ENCODE measurements at regions not wholly inside any gene's neighbourhood (a gene's known extent, or its start where the extent isn't known, plus 50 kb on each side); places are given as distances from the start of the nearest gene placed in this dataset.

DNA sequence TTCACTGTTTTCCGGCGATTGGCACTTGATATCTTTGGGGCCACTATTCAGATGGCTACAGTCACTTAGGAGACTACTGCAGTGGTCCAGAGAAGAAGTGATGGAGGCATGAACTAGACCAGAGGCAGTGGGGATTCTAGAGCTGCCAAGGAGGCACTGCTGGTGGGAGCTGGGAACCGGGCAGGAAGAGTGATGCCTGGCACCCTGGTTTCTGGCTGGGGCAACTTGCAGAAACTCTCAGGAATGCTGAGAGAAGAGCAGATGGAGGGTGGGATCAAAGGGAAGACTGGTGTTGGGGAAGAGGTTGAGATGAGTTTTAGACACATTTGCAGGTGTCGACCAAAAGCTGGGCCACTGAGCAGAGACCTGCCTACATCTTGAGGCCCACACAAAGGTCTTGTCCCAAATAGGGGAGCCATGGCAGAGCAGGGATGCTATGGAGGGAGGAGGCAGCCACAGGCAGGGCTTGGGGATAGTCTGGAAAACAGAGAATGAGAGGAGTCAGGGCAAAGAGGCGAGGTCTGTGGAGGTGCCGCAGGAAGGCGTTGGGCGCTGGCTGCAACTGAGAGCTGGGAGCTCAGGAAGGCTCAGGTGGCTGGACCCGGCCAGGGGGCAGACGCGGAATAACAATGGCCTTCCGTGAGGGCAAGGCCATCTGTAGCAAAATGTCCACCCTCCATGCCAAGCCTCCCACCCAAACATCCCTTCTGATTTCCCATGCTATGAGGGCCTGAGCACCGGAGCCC, 118.9 kb downstream of the TOMM20 start:
- DNase-seq, result no peak

DNA sequence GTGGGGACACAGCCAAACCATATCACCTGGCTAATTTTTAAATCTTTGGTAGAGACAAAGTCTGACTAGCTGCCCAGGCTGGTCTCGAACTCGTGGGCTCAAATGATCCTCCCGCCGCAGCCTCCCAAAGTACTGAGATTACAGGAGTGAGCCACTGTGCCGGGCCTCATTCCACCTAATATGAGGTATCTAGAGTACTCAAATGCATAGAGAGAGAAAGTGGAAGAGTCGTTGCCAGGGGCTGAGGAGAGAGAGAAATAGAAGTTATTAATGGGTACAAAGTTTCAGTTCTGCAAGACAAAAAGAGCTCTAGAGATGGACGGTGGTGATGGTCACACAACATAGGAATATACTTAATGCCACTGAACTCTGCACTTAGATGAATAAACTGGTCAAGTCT, 119.6 kb downstream of the TOMM20 start:
- DNase-seq, result no peak

DNA sequence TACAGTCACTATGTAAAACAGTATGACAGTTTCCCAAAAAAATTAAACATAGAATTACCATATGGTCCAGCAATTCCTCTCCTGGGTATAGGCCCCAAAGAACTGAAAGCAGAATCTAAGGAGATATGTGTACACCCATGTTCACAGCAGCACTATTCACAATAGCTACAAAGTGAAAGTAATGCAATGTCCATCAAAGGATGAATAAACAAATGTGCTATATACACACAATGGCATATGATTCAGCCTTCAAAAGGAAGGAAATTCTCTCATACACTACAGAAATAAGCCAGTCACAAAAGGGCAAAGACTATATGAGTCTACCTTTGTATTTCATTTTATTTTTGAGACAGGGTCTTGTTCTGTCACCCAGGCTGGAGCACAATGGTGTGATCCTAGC, 120.4 kb downstream of the TOMM20 start:
- no peak for DNase-seq

DNA sequence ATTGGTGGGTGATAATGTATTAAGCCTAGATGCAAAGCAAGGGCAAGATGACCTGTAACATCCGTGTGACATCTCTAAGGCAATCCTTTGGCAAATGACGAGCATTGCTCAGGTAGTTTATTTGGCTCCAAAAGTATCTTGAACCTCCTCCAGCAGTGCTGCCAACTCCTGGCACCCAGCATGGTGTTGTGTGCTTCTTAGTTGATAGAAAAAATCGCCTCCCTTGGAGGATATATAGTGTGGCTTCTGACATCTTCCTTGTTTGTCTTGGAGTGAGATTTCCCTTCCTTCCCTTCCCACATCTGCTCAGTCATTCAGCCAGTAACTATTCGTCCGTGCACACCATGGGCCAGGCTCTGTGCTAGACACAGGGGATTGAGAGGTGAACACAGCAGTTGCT, 121.8 kb downstream of the TOMM20 start:
- DNase-seq, result no peak

DNA sequence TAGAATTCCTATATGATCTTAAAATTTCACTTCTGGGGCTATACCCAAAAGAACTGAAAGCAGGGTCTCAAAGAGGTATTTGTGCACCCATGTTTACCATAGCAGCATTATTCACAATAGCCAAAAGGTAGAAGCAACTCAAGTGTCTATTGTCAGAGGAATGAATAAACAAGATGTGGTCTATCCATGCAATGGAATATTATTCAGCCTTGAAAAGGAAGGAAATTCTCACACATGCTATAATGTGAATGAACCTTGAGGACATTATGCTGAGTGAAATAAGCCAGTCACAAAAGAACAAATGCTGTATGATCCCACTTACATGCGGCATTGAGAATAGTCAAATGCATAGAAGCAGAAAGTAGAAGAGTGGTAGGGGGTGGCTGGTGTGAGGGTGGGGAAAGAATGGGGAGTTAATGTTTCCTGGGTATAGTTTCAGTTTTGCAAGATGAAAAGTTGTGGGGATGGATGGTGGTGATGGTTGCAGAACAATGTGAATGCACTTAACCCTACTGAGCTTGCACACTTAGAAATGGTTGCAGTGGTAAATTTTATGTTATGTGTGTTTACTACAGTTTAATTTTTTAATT, 122.4 kb downstream of the TOMM20 start:
- DNase-seq, result no peak

DNA sequence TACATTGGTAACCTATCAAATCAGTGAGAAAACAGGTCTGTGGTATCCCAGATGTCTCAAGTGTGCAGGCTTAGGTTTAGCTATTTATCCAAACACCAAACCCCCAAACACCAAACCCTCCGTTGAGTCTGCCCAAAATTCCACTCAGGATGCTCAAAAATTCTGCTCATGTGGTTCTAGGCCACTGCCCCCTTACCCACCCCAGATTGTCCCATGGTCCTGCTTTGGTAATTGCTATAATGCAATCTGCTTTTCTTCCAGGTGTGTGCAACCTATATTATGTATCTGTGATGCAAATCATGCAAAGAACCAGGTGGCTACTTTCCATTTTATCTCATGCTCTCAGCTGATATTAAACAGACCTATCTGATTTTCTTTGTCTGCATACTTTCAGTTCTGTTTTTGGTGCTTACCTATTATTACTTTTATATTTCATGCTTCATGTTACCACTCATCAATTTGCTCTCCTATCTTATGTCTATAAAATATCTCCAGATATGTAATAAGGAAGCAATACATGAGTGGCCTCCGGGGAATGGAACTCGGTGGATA, 123.7 kb downstream of the TOMM20 start:
- no peak for DNase-seq

DNA sequence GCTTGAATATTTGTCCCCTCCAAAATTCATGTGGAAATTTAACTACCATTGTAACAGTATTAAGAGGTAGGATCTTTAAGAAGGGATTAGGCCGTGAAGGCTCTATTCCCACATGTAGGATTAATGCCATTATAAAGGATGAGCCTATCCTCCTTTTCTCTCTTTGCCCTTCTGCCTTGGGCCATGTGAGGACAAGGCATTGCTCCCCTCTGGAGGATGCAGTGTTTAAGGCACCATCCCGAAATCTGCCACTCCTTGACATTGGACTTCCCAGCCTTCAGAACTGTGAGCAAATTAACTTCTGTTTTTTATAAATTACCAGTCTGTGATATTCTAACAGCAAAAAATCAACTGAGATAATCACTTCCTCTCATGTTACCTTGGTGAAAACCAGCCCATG, 124.4 kb downstream of the TOMM20 start:
- DNase-seq, result no peak

DNA sequence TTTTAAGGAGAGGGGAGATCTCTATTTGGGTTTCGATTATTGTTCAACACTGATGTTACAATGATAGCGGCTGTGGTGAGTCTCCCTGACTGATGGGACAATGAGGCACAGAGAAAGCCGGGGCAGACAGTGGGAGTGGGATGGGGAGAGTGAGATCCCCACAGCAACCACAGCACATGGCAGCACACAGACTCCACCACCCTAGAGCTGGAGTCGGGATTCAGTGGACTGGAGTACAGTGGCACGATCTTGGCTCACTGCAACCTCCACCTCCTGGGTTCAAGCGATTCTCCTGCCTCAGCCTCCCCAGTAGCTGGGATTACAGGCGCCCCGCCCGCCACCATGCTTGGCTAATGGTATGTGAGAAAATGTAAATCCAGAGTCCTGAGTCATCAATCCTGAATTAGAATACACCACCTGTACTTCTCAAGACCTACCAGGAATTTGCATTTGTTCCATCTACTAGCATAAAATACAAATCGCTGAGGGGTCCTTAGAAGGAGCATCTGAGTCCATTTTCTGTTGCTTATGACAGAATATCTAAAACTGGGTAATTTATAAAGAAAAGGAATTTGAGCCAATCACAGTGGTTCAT, 125.8 kb downstream of the TOMM20 start:
- DNase-seq, result no peak

DNA sequence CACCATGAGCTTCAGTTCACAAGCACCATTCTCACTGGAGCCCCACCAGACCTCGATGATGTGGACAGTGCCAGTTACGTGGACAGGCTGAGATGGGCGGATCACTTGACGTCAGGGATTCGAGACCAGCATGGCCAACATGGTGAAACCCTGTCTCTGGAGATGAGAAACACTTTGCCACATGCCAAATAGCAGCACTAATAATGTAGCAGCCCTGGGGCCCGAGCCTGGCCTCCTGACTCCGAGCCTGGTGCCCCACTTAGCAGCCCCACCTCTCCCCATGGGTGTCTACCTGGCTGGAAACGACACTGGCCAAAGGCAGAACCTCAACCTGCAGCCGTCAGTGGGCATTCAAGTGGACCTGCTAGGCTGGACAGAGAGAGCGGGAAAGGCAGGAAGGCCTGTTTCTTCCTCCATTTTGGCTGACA, 129.1 kb downstream of the TOMM20 start:
- no peak for DNase-seq

DNA sequence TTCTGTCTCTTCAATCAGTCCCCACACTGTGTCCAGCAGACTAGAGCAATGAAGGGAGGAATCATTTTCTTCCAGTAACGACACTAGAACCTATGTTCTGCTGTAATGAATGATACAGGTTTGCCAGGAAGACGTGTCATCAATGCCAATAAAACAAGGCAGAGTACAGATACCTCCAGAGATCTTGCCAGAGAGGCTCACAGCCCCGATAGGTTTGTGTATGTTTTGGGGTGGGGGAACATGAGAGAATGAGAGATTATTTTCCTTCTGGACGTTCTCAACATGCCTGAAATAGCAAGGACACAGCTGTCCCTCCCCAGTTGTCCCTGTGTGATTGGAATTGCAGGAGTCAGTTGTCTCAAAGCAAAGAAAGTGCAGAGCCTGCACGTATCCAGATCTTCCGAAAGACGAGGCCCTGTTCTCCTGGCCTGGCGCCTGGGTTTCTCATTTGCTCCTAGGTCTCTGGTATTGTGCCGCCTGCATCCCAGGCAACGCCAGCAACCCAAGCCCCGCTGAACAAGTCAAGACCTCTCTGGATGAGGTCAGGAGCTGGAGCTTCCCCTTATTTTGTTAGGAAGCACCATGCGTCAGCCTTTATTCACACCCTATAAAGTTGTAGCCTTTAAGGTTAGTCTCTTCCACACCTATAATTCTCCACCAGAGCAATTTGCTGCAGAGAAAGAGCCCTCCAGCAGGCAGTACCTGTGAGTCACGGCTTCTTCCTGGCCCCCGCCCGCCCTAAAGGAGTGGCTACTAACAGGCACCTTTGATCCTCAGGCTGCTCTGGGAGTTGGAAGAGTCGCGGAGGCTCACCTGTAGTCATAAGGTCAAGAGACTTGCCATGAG, 130.5 kb downstream of the TOMM20 start:
- DNase-seq, result no peak

DNA sequence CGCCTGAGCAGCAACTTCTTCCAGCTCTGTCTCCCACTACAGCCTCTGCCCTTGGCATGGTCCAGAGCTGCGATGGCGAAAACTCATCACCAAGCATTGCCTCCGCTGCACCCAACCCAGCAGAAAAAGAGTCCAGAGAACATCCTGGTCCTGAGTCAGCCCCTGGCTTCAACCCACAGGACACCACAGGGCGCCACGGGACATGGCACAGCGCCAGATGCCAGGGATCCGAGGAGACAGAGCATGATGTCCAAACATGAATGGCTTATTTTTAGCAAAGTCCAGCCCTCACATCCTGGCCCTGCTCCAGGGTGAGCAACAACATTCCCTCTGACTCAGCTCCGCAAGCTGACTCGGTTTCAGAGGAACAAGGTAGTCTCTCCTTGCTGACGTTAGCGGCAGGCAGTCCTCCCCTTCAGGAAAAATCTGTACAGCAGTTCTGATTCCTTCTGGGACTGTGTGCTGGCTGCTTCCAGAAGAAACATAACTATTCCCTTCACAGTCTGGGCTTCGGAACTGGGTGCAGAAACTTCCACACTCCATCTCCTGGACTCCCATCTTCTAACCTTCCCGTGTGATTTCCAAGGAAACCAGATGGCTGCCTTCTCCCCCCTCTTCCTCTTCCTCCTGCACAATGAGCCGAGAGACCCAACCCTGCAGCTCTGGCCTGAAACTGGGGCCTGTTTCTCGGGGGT, 131.3 kb downstream of the TOMM20 start:
- DNase-seq, result peak in 2 of 3 experiments; percentile 44 to 58

DNA sequence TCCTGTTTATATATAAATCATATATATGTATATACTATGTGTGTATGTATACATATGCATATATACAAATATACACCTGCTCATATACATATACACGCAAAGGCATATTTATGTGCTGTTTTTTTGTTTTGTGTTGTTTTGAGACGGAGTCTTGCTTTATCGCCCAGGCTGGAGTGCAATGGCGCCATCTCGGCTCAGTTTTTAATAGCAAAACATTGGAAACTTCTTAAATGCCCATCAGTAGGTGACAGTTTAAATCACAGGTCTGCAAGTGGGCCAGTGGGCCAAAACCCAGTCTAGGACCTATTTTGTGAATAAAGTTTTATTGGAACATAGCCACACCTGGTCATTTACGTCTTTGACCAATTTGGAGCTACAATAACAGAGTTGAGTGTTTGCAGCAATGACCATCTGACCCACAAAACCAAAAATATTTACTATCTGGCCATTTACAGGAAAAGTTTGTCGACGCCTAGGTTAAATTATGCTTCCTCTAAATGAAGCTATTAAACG, 132.3 kb downstream of the TOMM20 start:
- no peak for DNase-seq

DNA sequence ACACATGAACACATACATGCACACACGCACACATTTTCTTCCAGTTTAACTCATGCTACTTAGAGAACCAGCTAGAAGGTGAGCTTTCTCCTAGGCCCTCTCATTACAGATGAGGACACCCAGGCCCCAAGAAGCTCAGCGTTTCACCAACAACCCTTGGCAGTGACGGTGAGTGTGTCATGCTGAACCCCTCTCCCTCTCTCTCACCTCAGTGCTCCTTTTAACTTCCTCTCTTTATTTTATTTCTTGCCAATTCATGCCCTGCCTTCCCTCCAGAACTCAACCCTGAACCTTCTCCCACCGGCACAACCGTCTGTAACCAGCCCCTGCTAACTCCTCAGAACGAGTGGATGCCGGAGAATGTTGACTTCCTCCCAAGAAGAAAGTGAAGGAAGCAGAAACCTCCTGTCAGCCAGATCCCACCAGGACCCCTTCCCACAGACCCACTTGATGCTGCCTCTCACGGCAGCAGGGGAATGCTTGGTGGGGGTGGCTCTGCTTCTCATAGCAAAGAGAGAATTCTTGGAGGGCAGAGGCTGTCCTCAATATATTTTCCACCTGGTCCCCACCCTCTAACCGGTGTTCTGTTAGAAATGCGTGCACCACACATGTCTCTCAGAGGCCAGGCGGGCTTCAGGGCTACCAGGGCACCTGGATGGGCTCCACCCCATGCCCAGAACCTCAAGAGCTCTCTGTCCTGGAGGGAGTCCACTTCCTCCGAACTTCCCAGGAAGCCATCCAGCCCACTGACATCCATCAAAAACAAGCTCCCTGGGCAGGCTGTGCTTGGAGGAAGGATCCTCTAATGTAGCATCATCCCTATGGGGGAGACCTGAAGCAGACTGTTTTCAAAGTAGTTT, 134.0 kb downstream of the TOMM20 start:
- DNase-seq, result no peak

DNA sequence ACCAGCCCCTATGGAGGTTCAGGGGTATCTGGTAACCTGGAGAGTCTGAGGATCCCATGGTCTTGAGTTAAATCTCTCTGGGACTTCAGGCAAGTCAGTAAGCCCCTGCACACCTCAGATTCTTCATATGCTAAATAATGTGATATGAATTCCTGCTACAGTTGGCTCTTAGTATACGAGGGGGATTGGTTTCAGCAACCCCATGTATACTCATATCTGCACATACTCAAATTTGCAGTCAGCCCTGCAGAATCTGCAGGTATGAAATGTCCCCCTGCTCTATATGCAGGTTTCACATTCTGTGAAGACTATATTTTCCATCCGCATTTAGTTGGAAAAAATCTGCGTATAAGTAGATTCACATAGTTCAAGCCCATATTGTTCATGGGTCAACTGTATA, 136.6 kb downstream of the TOMM20 start:
- no peak for DNase-seq

DNA sequence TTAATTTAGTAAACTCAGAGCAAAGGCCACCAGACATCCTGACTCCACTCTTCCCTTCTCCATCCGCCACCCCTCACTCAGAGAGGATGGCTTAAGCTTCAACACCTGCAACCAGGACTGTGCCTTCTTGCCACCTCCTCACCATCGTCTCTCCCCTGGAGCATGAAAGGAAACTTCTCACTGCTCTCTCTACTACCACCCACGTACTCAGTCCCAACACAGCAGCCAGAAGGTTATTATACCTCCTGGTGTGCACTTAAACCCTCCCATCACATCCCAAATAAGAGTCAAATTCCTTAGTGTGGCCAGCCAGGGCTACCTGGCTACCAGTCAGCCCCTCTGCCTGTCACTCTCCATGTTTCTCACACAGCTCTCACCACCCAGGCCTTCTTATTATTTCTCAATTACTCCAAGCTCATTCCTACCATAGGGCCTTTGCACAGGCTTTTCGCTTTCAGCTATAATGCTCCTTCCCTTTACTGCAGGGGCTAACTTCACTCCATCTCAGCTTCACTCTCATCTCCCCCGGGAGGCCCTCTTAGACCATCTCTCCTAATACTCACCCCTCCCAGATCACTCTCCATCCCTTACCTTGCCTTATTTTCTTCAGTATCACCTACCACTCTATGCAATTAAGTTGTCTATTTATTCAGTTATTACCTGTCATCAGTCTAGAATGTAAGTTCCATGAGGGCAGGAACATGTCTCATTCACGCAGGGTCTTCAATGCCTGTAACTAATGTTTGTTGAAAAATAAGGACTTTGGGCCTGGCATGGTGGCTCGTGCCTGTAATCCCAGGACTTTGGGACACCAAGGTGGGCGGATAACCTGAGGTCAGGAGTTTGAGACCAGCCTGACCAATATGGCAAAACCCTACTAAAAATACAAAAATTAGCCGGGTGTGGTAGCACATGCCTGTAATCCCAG, 137.5 kb downstream of the TOMM20 start:
- no peak for DNase-seq

DNA sequence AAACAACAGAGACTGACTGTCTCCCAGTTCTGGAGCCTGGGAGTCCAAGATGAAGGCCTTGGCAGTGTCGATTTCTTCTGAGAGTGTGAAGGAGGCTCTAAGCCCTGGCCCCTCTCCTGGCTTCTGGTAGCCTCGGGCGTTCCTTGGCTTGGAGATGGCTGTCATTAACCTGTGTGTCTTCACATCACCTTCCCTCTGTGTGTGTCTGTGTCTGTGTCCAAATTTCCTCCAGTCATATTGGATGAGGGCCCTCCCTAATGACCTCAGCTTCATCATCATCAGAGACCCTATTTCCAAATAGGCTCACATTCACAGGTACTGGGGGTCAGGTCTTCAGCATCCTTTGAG, 138.3 kb downstream of the TOMM20 start:
- DNase-seq, result no peak

DNA sequence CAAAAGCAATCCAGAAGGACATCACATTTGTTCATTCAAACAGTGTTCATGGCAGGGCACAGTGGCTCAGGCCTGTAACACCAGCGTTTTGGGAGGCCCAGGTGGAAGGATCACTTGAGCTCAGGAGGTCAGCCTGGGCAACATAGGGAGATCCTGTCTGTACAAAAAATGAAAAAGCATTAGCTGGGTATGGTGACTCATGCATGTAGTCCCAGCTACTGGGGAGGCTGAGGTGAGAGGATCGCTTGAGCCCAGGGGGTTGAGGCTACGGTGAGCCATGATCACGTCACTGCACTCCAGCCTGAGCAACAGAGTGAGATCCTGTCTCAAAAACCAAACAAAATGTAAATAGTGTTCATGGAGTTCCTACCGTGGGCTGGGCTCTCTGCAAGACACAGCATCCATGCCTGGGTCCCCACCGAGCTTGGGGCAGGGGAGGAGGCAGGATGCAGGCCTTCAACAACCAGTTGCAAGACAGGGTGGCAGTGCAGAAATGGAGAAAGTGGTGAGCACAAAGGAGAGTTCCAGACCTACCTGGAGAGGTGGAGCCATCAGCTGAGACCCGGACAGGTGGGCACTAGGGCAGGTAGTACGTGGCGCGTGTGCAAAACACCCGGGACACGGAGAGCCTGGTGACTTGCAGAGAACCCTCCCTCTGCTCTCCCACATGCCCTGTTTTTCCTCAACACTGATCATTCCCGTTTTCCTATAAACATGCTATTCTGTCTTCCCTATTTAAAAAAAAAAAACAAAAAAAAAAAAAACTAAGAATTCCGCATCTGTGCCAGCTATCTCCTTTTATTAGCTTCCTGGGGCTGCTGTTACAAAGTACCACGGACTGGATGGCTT, 138.9 kb downstream of the TOMM20 start:
- DNase-seq, result no peak

DNA sequence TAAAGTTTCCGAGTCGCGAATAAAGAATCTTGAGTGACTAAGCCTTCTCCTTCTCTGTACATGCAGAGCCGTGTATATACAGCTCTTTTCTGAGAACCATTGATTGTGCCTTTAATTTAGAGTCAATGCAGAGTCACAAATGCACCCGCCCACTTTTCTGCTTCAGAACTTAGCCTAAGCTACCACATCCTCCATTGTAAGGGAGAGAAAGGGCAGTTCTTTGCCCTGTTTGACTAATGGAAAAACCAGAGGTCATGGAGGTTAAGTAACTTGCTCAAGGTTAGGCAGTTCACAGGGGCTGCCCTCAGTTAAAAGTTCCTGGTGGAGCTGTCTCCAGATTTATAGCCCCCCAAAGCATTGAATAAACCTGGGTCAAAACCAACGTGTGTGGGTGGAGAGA, 139.6 kb downstream of the TOMM20 start:
- DNase-seq, result no peak

DNA sequence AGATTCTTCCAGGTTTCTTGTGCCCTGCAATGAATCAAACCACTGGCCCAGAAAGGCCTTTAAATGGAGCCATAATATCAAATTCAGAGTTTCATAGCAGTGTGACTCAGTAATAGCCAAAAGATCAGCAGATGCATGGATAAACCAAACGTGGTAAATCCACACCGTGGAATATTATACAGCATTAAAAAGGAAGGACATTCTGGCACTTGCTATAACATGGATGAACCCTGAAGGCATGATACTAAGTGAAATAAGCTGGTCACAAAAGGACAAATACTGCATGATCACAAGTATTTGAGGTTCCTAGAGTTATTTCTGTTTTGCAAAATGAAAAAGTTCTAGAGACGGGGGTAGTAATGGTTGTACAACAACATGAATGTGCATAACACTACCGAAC, 140.1 kb downstream of the TOMM20 start:
- DNase-seq, result no peak

Data from NCI-H1417 (cell line).